Tibial nerve (tissue), 4 donors: ENCODE measurements at regions not wholly inside any gene's neighbourhood (a gene's known extent, or its start where the extent isn't known, plus 50 kb on each side); places are given as distances from the start of the nearest gene placed in this dataset.

ENCODE experiments used
- DNase-seq, 2 donors: peaks; one replicate each; pipeline ENCODE4 v3.0.0-alpha.2; 2019; ENCODE audit warnings: low spot score in 2 of 2
- H3K27ac ChIP-seq, 4 donors: fragments of 200-600 bp; sonication (generic) in 3 of 4; one replicate each; pipeline ENCODE4 v1.5.1; 2017 to 2019; ENCODE audit warnings: mild to moderate bottlenecking in 1 of 4
- H3K27me3 ChIP-seq, 2 donors: fragments of 200-600 bp; sonication (generic) in 1 of 2; one replicate each; pipeline versions ENCODE4 v1.5.1 to v1.6.0; 2017 to 2019
- H3K36me3 ChIP-seq, 3 donors: fragments of 200-600 bp; sonication (generic); one replicate each; pipeline ENCODE4 v1.5.1; 2018 to 2019
- H3K4me1 ChIP-seq, 4 donors: fragments of 200-600 bp; sonication (generic) in 3 of 4; one replicate each; pipeline ENCODE4 v1.5.1; 2017 to 2019
- H3K4me3 ChIP-seq, 4 donors: fragments of 200-600 bp; sonication (generic) in 3 of 4; one replicate each; pipeline ENCODE4 v1.5.1; 2017 to 2019; ENCODE audit warnings: mild to moderate bottlenecking in 1 of 4, moderate library complexity in 1 of 4
- H3K9me3 ChIP-seq, 4 donors: fragments of 200-600 bp; sonication (generic) in 3 of 4; one replicate each; pipeline ENCODE4 v1.5.1; 2017 to 2019
- EP300 ChIP-seq, 2 donors: sonication (generic); formaldehyde crosslinking; IDR thresholded peaks; one replicate each; pipeline ENCODE4 v1.6.1; 2017; ENCODE audit warnings: antibody characterized with exemption in 2 of 2, mild to moderate bottlenecking in 1 of 2
- POLR2A ChIP-seq, 2 donors: fragments of 450-650 bp; IDR thresholded peaks; one replicate each; pipeline ENCODE4 v1.6.1; 2017; ENCODE audit warnings: antibody characterized with exemption in 2 of 2, mild to moderate bottlenecking in 2 of 2, moderate library complexity in 2 of 2
- WGBS, 2 donors: methylation state at CpG; one replicate each; pipeline ENCODE4 v1.1.5; 2018; 5-methylcytosine and 5-hydroxymethylcytosine counted together
- TF ChIP-seq, protein P1 (sequence below), 5 experiments: fragments of 200-600 bp in 3 of 5; fragments of 450-650 bp in 2 of 5; sonication (generic) in 3 of 5; IDR thresholded peaks; one replicate each; pipeline ENCODE4 v1.5.1; 2016 to 2019; ENCODE audit warnings: antibody characterized with exemption in 5 of 5, mild to moderate bottlenecking in 3 of 5, moderate library complexity in 2 of 5

DNA sequence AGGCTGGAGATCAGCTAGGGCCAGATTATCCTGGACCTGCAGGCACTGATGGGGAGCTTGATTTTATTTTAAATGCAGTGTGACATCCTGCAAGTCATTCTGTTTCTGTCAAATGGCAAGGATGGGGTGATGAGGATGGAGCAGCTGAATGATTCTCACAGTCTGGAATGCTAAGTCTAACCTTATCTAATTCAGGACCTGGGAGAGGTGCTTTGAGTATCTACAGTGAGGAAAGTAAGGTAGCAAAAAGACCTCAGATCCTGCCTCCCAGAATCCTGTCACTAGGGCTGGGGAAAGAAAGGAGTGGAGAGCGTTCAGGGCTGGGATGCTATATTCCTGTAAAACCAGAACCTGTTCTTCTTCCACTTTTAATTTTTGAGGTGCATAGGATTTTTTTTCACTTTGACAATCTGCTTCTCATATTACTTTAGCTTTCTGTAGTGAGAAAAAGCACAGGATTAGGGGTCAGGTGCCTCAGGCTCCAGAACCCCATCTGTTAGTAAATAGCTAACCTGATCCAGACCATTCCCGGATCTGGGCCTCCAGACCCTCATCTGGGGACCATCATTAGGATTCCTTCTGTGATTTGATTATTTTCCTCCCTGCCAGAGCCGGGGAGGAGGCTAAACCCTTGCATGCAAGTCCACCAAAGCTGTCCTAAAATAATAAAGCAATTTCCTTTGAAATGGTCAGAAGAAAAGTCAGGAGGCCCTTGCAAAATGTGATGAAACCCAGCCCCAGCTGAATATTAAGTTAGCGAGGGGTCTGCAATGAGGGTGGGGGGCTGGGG, 54.7 kb downstream of the ASCL1 start:
- Histone ChIP-seq H3K27me3 (no peaks in the 10 kb centered on the region), H3K4me1 (peaks cover 0 to 6% (median 0%) of the 10 kb centered on the region in 4 donors), H3K27ac (peak overlapping the region in 2 of 4 donors; percentile 49 to 60), H3K4me3 (no peak overlapping the region), H3K9me3 (no peaks in the 10 kb centered on the region), H3K36me3 (no peaks in the 10 kb centered on the region)
- DNase-seq = no peak
- no peak for TF ChIP-seq POLR2A (IDR thresholded peaks at IDR 0.05)
- 27 to 28% methylated on average over 4 of the region's 4 CpGs for WGBS, 2 donors

DNA sequence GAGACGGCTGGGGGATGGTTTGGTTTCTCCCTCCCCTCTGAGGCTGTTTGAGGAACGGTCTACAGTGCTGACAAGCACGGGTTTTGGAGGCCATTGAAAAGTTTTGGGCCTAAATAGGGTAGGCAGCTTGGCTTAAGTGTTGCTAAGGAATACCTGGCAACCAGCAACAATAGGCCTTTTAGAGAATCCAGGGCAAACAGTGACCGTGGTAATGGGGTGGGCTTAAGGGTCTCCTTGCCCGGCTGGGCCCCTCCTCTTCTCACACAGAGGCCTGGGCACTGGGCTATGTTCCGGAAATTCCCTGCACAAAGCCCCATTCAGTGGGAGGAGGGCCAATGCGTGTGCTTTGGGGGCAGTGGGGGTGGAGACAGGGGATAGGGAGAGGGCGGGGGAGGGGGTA, 55.4 kb downstream of the ASCL1 start:
- TF ChIP-seq EP300 (IDR thresholded peaks at IDR 0.05) = no peak
- TF ChIP-seq, protein P1, sequence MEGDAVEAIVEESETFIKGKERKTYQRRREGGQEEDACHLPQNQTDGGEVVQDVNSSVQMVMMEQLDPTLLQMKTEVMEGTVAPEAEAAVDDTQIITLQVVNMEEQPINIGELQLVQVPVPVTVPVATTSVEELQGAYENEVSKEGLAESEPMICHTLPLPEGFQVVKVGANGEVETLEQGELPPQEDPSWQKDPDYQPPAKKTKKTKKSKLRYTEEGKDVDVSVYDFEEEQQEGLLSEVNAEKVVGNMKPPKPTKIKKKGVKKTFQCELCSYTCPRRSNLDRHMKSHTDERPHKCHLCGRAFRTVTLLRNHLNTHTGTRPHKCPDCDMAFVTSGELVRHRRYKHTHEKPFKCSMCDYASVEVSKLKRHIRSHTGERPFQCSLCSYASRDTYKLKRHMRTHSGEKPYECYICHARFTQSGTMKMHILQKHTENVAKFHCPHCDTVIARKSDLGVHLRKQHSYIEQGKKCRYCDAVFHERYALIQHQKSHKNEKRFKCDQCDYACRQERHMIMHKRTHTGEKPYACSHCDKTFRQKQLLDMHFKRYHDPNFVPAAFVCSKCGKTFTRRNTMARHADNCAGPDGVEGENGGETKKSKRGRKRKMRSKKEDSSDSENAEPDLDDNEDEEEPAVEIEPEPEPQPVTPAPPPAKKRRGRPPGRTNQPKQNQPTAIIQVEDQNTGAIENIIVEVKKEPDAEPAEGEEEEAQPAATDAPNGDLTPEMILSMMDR (IDR thresholded peaks at IDR 0.05) = no peak
- TF ChIP-seq POLR2A (IDR thresholded peaks at IDR 0.05) = no peak
- DNase-seq = no peak
- Histone ChIP-seq H3K9me3 (no peaks in the 10 kb centered on the region), H3K27me3 (no peaks in the 10 kb centered on the region), H3K27ac (peak overlapping the region in 2 of 4 donors; percentile 49 to 60), H3K36me3 (no peaks in the 10 kb centered on the region), H3K4me3 (no peak overlapping the region), H3K4me1 (peaks cover 0 to 6% (median 0%) of the 10 kb centered on the region in 4 donors)
- 2 to 4% methylated on average over 8 of the region's 8 CpGs for WGBS, 2 donors

DNA sequence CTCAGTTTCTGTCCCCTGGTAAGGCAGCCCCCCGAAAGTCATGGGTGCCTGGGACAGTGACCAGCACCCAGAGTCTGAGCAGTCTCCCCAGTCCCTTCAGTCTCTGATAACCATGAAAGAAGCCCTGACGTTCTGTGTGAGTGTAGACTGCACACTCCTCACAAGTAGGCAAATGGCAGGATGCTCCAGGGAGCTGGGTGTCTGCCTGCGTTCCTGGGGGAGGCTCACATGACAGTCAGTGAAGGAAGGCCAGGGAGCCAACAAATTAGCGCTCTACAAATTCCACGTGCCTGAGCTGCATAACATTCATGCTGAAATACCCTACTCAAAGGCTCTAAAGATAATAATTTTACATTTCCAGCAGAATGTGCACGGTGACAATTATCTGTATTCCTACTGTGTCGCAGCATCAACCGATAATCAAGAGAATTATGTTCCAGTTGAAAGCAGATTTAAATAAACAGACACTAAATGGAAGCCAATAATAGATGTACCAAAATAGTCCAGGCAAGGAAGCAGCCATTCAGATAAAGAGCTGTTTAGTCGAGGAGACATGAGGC, 56.3 kb downstream of the ASCL1 start:
- Histone ChIP-seq H3K27ac (no peak overlapping the region), H3K27me3 (no peaks in the 10 kb centered on the region), H3K36me3 (no peaks in the 10 kb centered on the region), H3K4me1 (peaks cover 0 to 6% (median 0%) of the 10 kb centered on the region in 4 donors), H3K9me3 (no peaks in the 10 kb centered on the region), H3K4me3 (no peak overlapping the region)
- 38 to 41% methylated on average over 9 of the region's 9 CpGs for WGBS, 2 donors
- TF ChIP-seq, protein P1 (IDR thresholded peaks at IDR 0.05) = no peak
- TF ChIP-seq EP300 (IDR thresholded peaks at IDR 0.05) (no peak), POLR2A (IDR thresholded peaks at IDR 0.05) (no peak)
- DNase-seq = no peak

DNA sequence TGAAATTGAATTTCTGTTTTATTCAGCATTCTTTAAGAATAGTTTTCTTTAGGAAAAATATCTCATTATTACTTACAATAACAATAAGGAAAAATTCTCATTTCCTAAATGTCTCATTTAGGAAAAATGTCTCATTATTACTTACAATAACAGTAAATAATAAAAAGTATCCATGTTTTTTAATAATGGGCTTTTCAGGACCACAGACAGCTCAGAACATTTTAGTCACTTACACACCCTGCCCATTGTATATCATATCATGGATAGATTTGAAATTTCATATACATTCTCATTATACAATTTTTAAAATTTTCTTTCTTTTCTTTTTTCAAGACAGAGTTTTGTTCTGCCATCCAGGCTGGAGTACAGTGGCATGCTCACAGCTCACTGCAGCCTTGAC, 58.9 kb downstream of the ASCL1 start:
- Histone ChIP-seq H3K27me3 (no peaks in the 10 kb centered on the region), H3K27ac (no peak overlapping the region), H3K4me1 (peaks cover 0 to 6% (median 0%) of the 10 kb centered on the region in 4 donors), H3K4me3 (no peak overlapping the region), H3K36me3 (no peaks in the 10 kb centered on the region), H3K9me3 (no peaks in the 10 kb centered on the region)
- DNase-seq = no peak
- TF ChIP-seq, protein P1 (IDR thresholded peaks at IDR 0.05) = no peak
- no peak for TF ChIP-seq EP300 (IDR thresholded peaks at IDR 0.05)
- TF ChIP-seq POLR2A (IDR thresholded peaks at IDR 0.05) = no peak

DNA sequence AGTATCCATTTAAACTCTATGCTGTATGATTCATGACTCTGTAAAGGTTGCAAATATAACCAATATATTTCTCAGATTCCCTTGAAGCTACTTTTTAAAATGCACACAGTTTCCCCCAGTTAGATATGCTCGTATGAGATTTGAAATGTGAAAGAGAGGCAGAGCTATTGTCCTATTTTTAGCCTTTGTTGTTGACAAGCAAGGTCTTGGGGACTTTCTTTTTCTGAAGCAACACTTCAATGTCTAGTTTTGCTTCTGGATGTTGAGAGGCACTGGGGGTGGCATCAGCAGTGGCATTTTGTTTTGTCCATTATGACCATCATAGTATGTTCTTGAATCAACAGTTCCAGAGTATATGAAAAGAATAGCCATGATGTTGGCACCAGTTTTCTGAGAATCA, 63.4 kb downstream of the ASCL1 start:
- no peaks in the 10 kb centered on the region for H3K27me3 ChIP-seq
- H3K4me1 ChIP-seq = no peaks in the 10 kb centered on the region
- no peaks in the 10 kb centered on the region for H3K9me3 ChIP-seq
- H3K27ac ChIP-seq = no peak overlapping the region
- H3K36me3 ChIP-seq = no peaks in the 10 kb centered on the region
- H3K4me3 ChIP-seq = no peak overlapping the region
- TF ChIP-seq, protein P1 (IDR thresholded peaks at IDR 0.05) = no peak
- TF ChIP-seq POLR2A (IDR thresholded peaks at IDR 0.05) = no peak
- TF ChIP-seq EP300 (IDR thresholded peaks at IDR 0.05) = no peak
- 31 to 37% methylated on average over 1 of the region's 1 CpG for WGBS, 2 donors
- DNase-seq = no peak
